Activated CD4-positive, CD25-positive, alpha-beta regulatory T cell treated with anti-CD3 and anti-CD28 coated beads, Interleukin-2, amount 50 U/mL, for 24 hours (primary cell): ENCODE measurements at regions not wholly inside any gene's neighbourhood (a gene's known extent, or its start where the extent isn't known, plus 50 kb on each side); places are given as distances from the start of the nearest gene placed in this dataset.

Source experiments
- ATAC-seq, 2 donors: fragments of 150-1000 bp; cut with Tn5 transposase; one replicate each; pipeline ENCODE4 v1.10.0; 2021; ENCODE audit warnings: mild to moderate bottlenecking in 1 of 2, moderate library complexity in 1 of 2

DNA sequence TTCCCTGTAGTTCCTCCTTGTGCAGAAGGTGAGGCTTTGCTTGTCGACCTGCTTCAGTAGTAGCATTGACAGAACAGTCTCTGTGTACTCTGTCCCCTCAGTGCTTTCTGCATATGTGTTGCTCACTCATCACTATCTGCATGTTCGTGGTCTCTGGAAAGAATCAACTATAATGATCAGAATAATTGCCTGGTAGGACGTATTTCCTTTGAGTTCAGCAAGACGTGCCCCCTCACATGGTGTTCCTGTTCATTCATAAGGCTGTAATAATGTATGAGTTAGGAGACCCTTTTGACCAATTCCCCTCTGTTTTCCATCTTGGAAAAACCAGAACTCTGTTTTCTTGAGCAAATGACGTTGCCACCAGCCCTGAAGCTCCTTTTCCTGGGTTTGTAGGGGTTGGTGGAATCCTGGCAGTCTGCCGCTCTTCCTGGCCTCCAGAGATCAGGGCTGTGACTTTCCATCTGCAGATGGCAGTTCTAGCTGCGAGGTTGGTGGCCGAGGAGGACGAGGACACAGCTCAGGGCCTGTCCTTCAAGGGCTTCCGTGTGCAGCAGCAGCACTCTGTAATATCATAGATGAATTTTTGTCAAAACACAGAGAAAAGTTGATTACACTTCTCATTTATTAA is 61.9 kb downstream of the EXOSC2 start:
- ATAC-seq: no peak

DNA sequence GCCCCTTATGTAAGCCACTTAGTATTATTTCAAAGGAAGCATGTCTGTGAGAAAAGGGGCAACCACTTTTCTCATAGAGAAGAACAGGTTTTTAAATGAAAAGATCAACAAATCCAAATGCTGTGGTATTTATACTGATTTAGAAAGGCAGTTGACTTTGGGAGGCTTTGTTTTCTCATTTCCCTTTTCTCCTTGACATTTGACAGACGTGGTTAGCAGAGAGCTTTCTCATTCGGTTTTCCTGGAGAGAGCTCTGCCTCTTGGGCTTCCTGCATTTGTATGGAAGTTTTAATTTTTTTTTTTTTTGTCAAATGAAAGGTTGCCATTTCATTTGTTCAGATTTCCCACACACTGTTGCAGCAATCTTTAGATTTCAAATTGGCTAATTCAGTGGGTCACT is 62.5 kb downstream of the EXOSC2 start:
- no peak for ATAC-seq

DNA sequence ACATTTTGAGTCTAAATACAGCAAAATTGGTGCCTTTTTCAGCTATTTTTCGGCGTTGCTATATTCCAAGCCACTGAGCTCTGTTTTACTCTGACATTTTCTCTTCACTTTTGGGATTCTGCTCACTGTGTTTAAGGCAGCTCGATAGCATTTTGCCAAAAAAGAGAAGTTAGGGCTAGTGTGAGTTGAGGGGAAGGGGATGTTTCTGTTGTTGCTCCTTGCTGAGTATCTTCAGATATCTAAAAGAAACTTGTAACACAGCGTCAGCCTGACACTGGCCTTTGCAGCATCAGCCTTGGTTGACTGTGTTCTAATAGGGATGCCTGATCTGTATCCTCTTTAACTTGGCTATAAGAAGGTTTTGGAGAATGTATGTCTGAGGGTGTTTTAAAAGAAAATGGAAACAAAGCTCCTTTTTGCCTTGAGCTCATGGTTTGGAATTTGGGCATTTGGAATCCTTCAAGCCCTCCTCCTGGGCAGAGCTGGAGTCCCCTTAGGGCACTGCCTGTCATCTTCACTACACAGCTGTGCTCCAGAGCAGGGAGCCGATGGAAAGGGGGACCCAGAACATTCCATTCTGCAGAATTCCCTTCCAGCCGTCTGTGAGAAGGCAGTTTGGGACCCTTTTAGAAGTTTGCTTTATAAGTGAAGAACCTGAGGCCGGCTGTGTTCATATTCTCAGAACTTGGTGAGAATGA is 63.0 kb downstream of the EXOSC2 start:
- no peak for ATAC-seq

DNA sequence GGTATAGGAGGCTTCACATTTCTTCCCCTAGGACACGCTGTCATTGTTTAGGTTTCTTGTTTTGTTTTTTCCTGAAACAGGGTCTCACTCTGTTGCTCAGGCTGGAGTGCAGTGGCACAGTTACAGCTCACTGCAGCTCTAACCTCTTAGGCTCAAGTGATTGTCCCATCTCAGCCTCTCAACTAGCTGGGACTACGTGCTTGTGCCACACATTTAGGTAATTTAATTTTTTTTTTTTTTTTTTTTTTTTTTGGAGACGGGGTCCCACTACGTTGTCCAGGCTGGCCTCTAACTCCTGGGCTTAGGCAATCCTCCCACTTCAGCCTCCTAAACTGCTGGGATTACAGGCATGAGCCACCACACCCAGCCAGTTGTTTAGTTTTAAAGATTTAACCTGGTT is 66.2 kb downstream of the EXOSC2 start:
- ATAC-seq: no peak

DNA sequence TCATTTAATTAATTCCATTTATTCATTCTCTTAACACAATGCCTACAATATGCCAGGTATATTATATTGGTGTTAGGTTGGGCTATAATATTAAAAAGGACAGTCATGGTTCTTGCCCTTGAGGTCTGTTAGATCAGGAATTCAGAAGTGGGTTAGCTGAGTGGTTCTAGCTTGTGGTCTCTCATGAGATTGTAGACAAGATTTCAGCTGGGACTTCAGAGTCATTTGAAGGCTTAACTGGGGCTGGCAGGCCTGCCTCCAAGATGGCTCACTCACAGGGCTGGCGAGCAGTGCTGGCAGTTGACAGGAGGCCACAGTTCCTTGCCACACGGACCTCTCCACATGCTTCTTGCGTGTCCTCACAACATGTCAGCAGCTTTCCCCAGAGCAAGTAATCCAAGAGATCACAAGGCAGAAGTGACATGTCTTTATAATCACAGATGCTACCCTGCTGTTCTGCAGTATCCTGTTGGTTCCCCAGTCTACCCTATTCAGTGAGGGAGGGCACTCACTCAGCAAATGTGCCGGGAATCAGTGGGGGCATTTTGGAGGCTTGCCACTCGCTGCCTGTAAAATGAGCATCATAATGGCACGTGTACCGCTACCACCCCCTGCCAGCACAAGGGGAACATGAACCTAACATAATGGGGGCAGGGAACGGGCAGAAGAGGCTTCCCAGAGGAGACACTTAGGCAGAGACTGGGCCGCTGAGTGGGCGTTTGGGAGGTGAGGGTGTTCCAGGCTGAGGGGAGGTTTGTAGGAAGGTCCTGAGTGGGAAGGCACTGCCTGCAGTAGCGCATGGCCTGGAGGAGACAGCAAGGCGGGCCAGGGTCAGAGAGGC is 70.0 kb downstream of the EXOSC2 start:
- no peak for ATAC-seq

DNA sequence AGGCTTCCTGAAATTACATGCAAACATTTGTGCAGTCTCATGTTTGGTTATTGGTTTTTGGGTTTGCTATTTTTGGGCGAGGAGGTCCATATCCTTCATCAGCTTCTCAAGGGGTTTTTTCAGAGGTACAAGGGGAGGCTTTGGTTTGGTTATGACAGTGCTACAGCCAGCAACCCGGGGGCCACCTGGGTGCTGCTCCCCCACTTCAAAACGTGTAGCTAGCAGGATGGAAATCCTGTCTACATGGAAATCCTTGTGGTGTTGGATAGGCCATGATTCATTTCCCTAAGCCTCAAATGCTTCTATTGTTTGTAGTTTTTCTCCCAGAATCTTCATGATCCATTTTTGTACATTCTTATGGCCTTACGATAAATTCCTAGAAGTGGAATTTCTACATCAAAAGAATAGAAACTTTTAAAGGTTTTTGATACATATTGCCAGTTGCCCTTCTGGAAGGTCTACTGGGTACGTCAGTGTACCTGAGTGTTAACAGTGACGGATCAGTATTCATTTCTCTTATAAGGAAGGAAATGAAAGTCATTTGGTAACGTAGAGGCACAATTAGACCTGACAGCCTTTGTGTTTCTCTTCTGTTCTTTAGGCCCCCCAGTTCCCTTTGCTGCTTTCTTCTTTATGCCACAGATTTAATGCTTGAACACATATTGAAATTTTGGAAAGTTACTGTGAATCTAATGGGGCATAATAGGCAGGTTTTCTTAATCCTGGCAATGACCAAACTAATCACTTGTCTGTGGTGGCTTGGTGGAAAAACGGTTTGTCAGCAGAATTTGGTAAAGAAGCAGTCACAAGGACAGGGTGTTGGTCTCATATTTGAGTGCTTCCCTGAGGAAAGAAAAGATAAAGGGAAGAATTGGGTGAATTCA is 69.7 kb upstream of the ABL1 start:
- ATAC-seq: peak; percentile 53 to 66

DNA sequence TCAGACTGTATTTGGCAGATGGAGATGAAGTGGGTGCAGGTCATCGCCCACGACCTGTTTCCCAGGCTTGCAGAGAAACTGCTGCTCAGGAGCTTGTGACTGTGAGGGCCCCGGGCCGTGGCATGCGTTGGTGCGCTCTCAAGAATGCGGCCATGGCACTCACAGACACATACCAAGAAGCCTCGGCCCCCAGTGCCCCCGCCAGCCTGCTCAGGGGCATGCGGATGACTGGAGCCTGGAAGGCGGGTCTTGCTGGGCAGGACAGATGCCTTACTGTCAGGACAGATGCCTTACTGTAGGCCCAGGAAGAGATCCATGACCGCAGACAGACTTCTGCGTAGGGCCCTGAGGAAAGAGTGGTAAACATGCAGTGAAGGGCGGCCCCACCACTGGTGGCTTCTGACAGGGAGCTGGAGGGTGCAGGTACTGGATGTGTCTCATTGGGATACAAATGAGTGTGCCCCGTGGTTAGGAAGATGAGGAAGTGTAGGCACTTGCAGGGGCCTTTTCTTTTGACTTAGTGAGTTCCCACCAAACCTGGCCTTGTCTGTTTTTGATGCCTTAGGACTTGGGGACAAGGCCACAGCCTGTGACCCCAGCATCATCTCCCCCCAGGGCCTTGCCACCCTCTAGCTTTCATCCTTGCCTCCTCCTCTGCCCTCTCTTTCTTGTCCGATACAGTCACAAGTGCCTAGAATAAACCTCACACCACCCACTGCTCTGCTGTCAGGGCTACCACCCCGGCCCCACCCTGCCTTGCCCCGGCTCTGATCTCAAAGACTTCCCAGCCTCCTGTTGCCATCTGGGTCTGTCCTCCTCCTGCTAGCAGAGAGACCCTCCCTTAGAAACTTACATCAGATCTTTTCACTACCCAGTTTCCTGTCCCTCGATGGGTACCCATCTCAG is 68.8 kb upstream of the ABL1 start:
- no peak for ATAC-seq

DNA sequence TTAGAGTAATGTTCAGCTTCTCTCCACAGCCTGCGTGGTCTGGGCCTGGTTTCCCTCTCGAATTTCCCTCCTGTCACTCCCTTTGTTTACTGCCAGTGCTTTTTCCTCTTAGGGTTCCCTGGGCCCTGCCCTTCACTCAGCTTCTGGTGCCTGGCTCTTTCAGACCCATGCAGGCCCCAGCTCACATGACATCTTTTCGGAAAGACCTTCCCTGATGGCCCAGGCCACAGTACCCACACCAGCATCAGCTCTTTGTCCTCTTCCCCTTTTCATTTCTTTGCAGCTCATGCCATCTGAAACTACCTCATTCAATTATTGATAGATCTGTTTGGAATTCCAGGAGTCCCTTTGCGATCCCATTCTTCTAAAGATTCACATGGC is 68.1 kb upstream of the ABL1 start:
- no peak for ATAC-seq

DNA sequence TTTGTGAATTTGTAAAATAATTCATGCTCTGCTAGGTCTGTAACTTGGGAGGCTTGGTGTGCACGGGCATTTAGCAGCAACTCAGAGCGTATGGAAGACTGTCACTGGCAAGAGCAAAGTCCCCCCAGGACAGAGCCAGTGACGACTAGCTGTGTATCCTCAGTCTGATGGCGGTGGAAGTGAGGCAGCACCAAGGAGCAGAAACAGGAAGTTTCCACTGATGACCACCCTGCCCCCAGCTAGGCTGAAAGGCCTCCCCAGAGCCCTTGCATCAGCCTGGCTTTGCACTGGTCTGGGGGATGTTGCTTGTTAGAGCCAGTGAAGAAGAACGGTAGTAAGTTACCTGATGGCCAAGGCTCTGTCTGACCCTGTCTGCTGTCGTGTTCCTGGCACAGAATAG is 66.8 kb upstream of the ABL1 start:
- no peak for ATAC-seq

DNA sequence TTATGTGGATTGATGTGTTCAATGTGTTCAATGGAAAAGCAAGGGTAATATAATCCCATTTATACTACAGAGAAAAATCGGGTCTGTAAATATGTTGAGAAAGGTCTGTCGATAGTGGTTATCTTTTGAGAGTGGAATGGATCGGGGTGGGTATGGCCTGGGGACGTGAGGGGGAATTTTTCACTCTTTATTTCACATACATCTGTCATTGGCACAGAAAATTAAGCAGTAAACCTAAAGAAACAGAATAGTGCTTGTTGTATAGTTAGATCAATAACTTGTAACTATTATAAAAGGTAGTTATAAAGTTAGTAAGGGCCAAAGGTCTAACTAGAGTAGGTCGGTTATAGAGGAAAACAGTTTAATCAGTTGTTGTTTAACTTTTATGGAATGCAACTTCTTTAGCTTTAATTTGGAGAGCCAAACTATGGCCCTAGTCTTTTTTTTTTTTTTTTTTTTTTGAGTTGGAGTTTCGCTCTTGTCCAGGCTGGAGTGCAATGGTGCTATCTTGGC is 66.1 kb upstream of the ABL1 start:
- ATAC-seq: no peak

DNA sequence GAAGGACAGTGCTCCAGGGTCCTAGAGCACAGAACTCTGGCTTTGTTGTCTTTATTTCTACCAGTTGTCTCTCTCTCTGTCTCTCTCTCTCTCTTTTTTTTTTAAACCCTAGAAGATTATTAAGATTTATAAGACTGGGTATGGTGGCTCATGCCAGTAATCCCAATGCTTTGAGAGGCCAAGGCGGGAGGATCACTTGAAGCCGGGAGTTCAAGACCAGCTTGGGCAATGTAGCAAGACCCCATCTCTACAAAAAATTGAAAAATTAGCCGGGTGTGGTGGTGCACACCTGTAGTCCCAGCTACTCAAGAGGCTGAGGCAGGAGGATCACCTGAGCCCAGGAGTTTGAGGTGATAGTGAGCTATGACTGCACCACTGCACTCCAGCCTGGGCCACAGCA is 65.0 kb upstream of the ABL1 start:
- no peak for ATAC-seq

DNA sequence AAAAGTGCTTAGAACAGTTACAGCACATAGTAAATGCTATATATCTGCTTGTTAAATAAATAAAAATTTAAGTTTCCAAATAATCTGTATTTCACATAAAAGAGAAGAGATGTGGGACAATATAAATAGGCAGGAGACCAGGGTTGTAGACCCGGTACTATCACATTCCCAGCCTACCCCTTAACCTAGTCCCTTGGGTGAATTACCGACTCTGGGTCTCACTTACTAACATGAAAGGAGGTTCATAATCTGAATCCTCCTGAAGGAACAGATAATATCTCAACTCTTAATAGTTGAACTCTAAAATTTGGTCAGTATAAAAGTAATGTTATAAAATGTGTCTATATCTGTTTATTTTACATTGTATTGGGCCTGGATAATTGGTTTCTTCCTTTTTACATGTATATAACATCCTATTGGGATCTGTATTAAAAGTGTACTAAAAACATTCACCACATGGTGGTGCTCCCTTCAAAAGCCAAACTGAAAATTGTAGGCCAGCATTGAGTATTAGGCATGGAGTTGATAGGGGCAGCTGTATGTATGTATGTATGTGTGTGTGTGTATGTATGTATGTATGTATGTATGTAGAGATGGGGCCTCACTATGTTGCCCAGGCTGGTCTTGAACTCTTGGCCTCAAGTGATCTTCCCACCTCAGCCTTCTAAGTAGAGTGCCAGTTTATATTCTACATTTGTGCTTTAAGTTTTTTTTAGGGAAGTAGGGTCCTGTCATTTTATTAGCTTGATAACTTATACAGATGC is 64.2 kb upstream of the ABL1 start:
- peak in 1 of 2 donors; percentile 60 for ATAC-seq

DNA sequence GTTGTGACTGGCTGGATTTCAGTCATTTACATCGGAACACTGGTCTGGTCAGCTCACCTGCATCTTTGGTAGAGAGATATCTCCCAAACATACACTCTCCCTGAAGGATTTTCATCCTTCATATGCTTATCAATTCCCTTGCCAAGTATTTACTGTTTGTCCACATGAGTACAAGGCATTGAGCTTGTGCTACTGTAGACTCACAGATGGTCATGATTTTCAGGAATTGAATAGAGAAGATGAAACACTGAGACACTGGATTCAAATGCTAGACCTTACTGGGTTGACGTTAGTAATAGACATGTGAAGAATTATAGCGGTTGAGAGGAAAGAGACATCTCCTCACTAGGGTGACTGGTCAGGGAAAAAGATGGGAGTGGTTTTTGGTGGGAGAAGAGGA is 62.9 kb upstream of the ABL1 start:
- no peak for ATAC-seq

DNA sequence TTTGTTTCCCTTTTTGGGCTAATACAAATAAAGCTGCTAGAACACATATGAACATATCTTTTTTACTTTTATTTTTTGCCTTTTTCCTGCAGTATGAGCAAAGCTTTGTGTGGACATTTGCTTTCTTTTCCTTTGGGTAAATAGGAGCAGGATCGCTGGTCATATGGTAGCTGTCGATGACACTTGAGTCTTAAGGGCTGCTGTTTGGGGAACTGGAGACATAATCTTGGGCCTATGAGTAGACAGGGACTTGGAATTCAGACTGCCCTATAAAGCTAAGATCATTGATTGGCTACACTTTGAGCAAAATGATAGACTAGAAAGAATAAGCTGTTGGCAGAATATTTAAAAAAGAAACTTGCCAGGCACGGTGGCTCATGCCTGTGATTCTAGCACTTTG is 60.9 kb upstream of the ABL1 start:
- no peak for ATAC-seq

DNA sequence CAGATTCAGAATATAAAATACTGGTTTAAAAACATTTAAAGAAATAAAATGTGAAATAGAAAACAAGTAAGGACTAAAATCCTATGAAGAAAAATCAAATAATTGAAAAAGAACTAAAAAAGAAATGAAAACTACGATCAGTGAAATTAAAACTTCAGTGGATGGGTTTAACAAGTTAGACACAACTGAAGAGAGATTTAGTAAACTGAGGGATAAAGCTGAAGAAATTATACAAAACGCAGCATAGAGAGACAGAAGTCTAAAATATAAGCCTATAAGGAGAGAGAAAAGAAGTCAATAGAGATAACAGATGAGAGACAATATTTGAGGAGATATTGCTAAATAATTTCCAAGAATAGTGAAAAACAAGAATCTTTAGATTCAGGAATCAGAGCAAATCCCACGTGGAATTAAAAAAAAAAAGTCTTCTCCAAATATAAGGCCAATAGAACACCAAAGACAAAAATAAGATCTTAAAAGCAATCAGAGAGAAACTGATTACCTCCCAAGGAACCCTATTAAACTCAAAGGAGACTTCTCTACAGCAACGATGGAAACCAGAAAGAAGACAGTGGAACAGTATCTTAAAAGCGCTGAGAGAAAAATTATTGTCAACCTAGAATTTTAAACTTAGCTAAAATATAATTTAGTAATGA is 59.6 kb upstream of the ABL1 start:
- ATAC-seq: no peak

DNA sequence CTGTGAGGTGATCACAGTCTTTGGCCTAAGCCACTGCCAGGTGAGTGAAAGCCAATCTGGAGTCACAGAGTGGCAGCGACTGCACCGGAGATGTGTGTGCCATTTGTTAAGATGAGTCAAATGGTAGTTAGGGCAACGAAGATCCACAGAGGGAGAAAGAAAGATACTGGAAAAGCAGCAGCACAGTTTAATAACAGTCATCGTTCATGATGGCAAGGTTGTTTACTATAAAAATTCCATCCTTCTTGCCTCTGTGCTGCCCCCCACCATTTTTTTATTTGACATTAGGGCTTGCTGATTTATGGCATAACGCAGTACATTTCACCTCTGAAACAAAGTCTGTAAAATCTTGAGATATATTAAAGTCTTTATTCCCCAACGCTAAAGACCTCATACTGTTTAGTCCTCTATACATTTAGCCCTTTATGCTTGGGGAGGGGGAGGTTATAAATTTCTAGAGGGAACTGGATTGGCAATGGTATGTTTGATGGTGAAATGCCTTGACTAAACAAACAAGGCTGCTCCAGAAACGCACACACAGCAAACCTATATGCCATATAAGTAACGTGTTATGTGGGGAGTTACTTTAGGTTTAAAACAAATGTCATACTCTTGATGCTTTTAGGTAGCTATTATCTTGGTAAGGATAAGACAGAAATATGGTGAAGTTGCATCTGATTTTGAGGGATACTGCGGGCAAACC is 55.8 kb upstream of the ABL1 start:
- no peak for ATAC-seq

DNA sequence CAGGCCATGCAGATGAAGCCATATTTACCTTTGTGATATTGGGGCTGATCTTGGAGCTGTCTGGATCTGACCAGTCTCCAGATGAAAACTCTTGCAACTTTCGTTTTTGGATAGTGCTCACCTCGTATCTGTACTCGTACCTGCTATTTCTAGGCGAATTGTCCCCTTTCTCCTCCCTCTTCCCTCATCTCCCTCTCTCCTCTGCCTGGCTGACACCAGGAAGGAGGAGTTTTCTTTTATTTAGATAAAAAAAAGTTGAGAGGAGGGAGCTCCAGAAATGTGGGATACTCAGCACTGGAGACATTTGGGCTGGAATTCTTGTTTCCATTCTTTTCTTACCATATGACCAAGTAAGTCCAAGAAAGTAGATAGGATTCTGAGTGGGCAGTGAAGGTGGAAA is 54.6 kb upstream of the ABL1 start:
- no peak for ATAC-seq

DNA sequence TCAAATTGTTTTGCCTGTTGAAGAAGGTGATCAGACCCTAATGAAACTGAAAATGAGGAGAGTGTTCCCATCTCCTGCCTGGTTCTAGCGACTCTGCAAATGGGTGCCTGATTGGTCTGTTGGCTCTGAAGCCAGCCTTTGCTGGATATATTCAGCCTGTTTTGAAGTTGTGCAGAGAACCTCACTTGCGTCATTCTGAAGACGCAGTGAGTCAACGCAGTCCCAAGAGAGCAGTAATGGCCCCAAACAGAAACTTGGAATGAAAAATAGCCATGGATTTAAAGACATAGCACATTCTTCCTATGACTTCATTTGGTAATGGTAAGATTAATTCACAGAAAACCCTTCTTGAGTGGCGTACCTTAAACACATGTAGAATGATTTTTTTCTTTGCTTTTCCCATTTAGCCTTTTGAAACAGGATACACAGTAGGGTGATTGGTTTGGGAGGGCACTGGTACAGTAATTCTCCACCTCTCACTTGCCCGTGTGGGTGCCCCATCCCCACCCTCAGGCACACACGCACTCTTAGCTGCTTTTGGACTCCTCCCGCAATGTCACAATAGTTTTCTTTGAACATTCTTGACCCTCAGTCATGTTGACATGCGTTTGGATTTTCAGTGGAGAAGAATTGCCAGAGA is 54.1 kb upstream of the ABL1 start:
- ATAC-seq: no peak

DNA sequence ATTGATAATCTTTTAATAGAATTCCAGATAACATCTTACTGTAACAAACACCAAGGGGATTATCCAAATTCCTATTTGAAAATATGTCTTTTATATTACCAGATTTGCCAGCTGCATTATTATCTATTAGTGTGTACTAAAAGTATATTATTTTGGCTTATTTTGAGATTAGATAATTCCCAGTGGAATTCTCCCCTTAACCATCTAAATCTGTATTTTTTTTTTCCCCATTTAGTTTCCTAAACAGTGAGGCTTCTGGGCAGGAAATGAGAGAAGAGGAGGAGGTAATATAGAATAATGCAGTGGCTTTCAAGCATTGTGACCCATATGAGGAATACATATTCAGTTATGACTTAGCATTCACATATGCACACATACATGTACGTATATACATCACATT is 53.5 kb upstream of the ABL1 start:
- ATAC-seq: no peak
